GM12864 (cell line): ENCODE measurements at regions not wholly inside any gene's neighbourhood (a gene's known extent, or its start where the extent isn't known, plus 50 kb on each side); places are given as distances from the start of the nearest gene placed in this dataset.

Experiments used
- DNase-seq: peaks from one replicate; pipeline ENCODE4 v3.0.0-alpha.2; 2011; ENCODE audit warnings: low read depth
- H3K4me3 ChIP-seq: 2 replicates; pipeline ENCODE4 v1.5.1; 2011; ENCODE audit warnings: mild to moderate bottlenecking, low read depth, low read length, control low read depth
- TF ChIP-seq, protein P1 (sequence below): IDR thresholded peaks from 2 replicates; pipeline ENCODE4 v1.5.1; 2011; ENCODE audit warnings: low read depth, mild to moderate bottlenecking, moderate library complexity, low read length, control low read depth, inconsistent platforms; ENCODE audit errors: missing control alignments

DNA sequence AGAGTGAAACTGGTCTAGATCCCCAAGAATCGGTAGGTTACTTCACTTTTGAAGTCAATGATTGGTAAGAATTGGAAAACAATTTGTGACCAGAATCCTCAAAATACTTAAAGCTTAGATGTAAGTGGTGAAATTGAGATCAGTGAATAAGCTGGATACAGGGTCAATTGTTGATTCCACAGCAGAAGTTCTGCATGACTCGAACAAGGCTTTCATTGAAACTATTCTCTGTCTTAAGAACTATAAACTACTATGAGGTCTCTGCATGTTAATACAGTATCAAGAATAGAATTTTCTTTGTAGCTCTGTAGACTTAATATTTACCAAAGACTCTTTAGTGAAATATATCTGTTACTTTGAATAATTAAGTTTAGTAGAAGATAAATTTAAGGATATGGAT lies 324.2 kb upstream of the FIGN start:
- DNase-seq = no peak
- TF ChIP-seq, protein P1, sequence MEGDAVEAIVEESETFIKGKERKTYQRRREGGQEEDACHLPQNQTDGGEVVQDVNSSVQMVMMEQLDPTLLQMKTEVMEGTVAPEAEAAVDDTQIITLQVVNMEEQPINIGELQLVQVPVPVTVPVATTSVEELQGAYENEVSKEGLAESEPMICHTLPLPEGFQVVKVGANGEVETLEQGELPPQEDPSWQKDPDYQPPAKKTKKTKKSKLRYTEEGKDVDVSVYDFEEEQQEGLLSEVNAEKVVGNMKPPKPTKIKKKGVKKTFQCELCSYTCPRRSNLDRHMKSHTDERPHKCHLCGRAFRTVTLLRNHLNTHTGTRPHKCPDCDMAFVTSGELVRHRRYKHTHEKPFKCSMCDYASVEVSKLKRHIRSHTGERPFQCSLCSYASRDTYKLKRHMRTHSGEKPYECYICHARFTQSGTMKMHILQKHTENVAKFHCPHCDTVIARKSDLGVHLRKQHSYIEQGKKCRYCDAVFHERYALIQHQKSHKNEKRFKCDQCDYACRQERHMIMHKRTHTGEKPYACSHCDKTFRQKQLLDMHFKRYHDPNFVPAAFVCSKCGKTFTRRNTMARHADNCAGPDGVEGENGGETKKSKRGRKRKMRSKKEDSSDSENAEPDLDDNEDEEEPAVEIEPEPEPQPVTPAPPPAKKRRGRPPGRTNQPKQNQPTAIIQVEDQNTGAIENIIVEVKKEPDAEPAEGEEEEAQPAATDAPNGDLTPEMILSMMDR = no peak
- no peak overlapping the region for H3K4me3 ChIP-seq

GRCh38 chr2:164055623-164056022 lies 319.8 kb upstream of the FIGN start:
- TF ChIP-seq, protein P1 = no peak
- no peak overlapping the region for H3K4me3 ChIP-seq
- no peak for DNase-seq

- H3K4me3 ChIP-seq = no peak overlapping the region
- no peak for DNase-seq
- TF ChIP-seq, protein P1 = no peak
Measured at GRCh38 chr2:164054651-164055050, 318.8 kb upstream of the FIGN start.

- no peak for DNase-seq
- TF ChIP-seq, protein P1 = no peak
- no peak overlapping the region for H3K4me3 ChIP-seq
Measured at GRCh38 chr2:164053021-164053420, 317.2 kb upstream of the FIGN start.

- DNase-seq = no peak
- no peak overlapping the region for H3K4me3 ChIP-seq
- TF ChIP-seq, protein P1 = no peak
Measured at GRCh38 chr2:164052006-164052405, 316.2 kb upstream of the FIGN start.

DNA sequence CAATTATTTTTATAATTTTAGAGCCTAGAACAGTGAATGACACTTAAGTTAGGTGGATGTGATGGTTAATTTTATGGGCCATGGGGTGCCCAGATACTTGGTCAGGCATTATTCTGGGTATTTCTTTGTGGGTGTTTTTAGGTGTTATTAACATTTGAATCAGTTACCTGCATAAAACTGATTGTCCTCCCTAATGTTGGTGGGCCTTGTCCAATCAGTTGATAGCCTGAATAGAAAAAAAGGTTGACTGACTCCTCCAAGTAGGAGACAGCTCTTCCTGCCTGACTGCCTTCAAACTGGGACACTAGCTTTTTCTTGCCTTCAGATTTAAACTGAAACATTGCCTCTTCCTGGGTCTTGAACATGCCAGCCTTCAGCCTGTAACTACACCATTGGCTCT lies 312.9 kb upstream of the FIGN start:
- no peak overlapping the region for H3K4me3 ChIP-seq
- no peak for DNase-seq
- TF ChIP-seq, protein P1 = no peak

DNA sequence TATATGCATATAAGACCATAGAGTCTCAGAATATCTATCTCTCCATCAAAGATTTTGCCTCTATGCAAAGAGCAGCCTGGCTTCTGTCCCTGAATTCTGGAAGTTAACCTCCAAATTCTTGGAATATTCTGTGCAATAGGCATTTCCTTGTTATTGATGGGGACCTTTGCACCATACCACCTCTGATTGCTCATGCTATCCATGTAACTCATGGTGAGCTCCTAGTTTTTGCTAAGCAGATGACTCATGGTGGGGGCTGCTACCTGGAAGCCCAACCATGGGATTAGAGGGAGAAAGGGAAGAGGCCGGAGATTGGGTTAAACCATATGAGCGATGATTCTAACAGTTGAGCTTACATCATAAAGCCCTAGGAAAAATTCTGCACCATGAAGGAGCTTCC lies 310.2 kb upstream of the FIGN start:
- H3K4me3 ChIP-seq = no peak overlapping the region
- DNase-seq = peak; percentile 10
- TF ChIP-seq, protein P1 = no peak
